Liver (tissue), 8 donors: ENCODE measurements at regions not wholly inside any gene's neighbourhood (a gene's known extent, or its start where the extent isn't known, plus 50 kb on each side); places are given as distances from the start of the nearest gene placed in this dataset.

Source experiments
- DNase-seq: peaks from one replicate; pipeline ENCODE4 v3.0.0-alpha.2; 2017; ENCODE audit warnings: low spot score
- H3K27ac ChIP-seq, 2 donors: one replicate each; pipeline ENCODE4 v1.7.0; 2013; ENCODE audit warnings: inconsistent platforms in 2 of 2, low read length in 2 of 2, control low read depth in 1 of 2, low read depth in 1 of 2, mild to moderate bottlenecking in 1 of 2
- H3K27me3 ChIP-seq, 4 donors: one replicate each; pipeline versions ENCODE4 v1.6.1 to v1.7.0; 2013; ENCODE audit warnings: low read length in 3 of 4, inconsistent platforms in 1 of 4, mild to moderate bottlenecking in 1 of 4, moderate library complexity in 1 of 4; ENCODE audit not compliant: control insufficient read depth in 4 of 4, insufficient read depth in 4 of 4
- H3K36me3 ChIP-seq, 4 donors: one replicate each; pipeline versions ENCODE4 v1.6.1 to v1.7.0; 2013; ENCODE audit warnings: low read length in 3 of 4, mild to moderate bottlenecking in 3 of 4, low read depth in 1 of 4, moderate library complexity in 1 of 4; ENCODE audit not compliant: control insufficient read depth in 4 of 4, insufficient read depth in 3 of 4
- H3K4me1 ChIP-seq, 4 donors: one replicate each; pipeline versions ENCODE4 v1.6.1 to v1.7.0; 2013; ENCODE audit warnings: low read length in 3 of 4, mild to moderate bottlenecking in 3 of 4, moderate library complexity in 1 of 4; ENCODE audit not compliant: control insufficient read depth in 4 of 4, insufficient read depth in 4 of 4
- H3K4me3 ChIP-seq, 3 donors: one replicate each; pipeline versions ENCODE4 v1.6.1 to v1.7.0; 2013; ENCODE audit warnings: low read length in 3 of 3, control low read depth in 1 of 3, low read depth in 1 of 3, mild to moderate bottlenecking in 1 of 3
- H3K9ac ChIP-seq, 2 donors: one replicate each; pipeline ENCODE4 v1.7.0; 2013; ENCODE audit warnings: low read length in 2 of 2, mild to moderate bottlenecking in 2 of 2, moderate library complexity in 2 of 2, control low read depth in 1 of 2, low read depth in 1 of 2
- H3K9me3 ChIP-seq, 4 donors: one replicate each; pipeline versions ENCODE4 v1.6.1 to v1.7.0; 2013; ENCODE audit warnings: low read length in 3 of 4; ENCODE audit not compliant: control insufficient read depth in 4 of 4
- EGR1 ChIP-seq, 2 donors: IDR thresholded peaks; 2 replicates each; pipeline ENCODE4 v1.6.1; 2016 to 2018; ENCODE audit warnings: antibody characterized with exemption in 2 of 2, low read depth in 2 of 2
- FOXA1 ChIP-seq: IDR thresholded peaks from 2 replicates; pipeline ENCODE4 v1.6.1; 2016; ENCODE audit warnings: antibody characterized with exemption
- FOXA2 ChIP-seq: IDR thresholded peaks from 2 replicates; pipeline ENCODE4 v1.6.1; 2016; ENCODE audit warnings: antibody characterized with exemption
- GABPA ChIP-seq, 2 donors: IDR thresholded peaks in 1 of 2; conservative IDR thresholded peaks in 1 of 2; 2 replicates each; pipeline ENCODE4 v1.6.1; 2016; ENCODE audit warnings: antibody characterized with exemption in 2 of 2, mild to moderate bottlenecking in 1 of 2, moderate library complexity in 1 of 2
- HNF4A ChIP-seq, 2 donors: conservative IDR thresholded peaks; 2 replicates each; pipeline ENCODE4 v1.6.1; 2016; ENCODE audit warnings: antibody characterized with exemption in 2 of 2, mild to moderate bottlenecking in 2 of 2
- HNF4G ChIP-seq: IDR thresholded peaks from 2 replicates; pipeline ENCODE4 v1.6.1; 2016; ENCODE audit warnings: antibody characterized with exemption
- JUND ChIP-seq, 2 donors: IDR thresholded peaks; 2 replicates each; pipeline ENCODE4 v1.6.1; 2016; ENCODE audit warnings: antibody characterized with exemption in 2 of 2
- RAD21 ChIP-seq, 2 donors: IDR thresholded peaks; 2 replicates each; pipeline ENCODE4 v1.6.1; 2016; ENCODE audit warnings: antibody characterized with exemption in 2 of 2, mild to moderate bottlenecking in 2 of 2
- TAF1 ChIP-seq: conservative IDR thresholded peaks from 2 replicates; pipeline ENCODE4 v1.6.1; 2016; ENCODE audit warnings: antibody characterized with exemption, mild to moderate bottlenecking
- YY1 ChIP-seq: IDR thresholded peaks from 2 replicates; pipeline ENCODE4 v1.6.1; 2016; ENCODE audit warnings: antibody characterized with exemption, mild to moderate bottlenecking
- WGBS: extraction: QIAGEN DNeasy Blood & Tissue Kit; methylation state at CpG from one replicate; pipeline ENCODE4 v1.1.7; 2013; 5-methylcytosine and 5-hydroxymethylcytosine counted together
- TF ChIP-seq, protein P1 (sequence below): fragments of 150-350 bp; IDR thresholded peaks from 2 replicates; pipeline ENCODE4 v1.5.1; 2017; ENCODE audit warnings: improper control_type of control experiment, low read depth, low read length; ENCODE audit not compliant: missing input control
- TF ChIP-seq, protein P2 (sequence below): IDR thresholded peaks from 2 replicates; pipeline ENCODE4 v1.6.1; 2016; ENCODE audit warnings: antibody characterized with exemption, mild to moderate bottlenecking
- TF ChIP-seq, protein P3 (sequence below): IDR thresholded peaks from 2 replicates; pipeline ENCODE4 v1.6.1; 2016; ENCODE audit warnings: antibody characterized with exemption
- donor health status: healthy.
- donor health status: healthy.
- donor health status: healthy.
- donor health status: healthy.
- donor health status: healthy.

DNA sequence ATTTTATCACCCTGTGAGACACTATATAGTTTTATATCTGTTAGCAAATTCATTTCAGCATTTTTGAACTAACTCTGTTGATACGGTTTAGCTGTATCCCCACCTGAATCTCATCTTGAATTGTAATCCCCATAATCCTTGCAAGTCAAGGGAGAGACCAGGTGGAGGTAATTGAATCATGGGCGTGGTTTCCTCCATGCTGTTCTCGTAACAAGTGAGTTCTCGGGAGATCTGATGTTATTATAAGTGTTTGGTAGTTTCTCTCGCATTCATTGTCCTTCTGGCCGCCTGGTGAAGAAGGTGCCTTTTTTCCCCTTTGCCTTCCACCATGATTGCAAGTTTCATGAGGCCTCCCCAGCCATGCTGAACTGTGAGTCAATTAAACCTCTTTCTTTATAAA is 53.2 kb upstream of the TMC3 start:
- no peak overlapping the region for H3K4me3 ChIP-seq
- no peaks in the 10 kb centered on the region for H3K4me1 ChIP-seq
- H3K27ac ChIP-seq, result no peak overlapping the region
- no peaks in the 10 kb centered on the region for H3K9me3 ChIP-seq
- no peak for TF ChIP-seq RAD21 (IDR thresholded peaks at IDR 0.05)
- TF ChIP-seq GABPA (IDR thresholded peaks at IDR 0.05 in 1 of 2, conservative IDR thresholded peaks at IDR 0.05 in 1 of 2), result no peak
- TF ChIP-seq HNF4A (conservative IDR thresholded peaks at IDR 0.05), result no peak
- TF ChIP-seq JUND (IDR thresholded peaks at IDR 0.05), result no peak
- TF ChIP-seq FOXA1, result no peak
- no peak for TF ChIP-seq YY1
- no peaks in the 10 kb centered on the region for H3K27me3 ChIP-seq
- WGBS, result 87% methylated on average over 6 of the region's 6 CpGs
- H3K36me3 ChIP-seq, result no peaks in the 10 kb centered on the region
- no peak overlapping the region for H3K9ac ChIP-seq
- no peak for DNase-seq

DNA sequence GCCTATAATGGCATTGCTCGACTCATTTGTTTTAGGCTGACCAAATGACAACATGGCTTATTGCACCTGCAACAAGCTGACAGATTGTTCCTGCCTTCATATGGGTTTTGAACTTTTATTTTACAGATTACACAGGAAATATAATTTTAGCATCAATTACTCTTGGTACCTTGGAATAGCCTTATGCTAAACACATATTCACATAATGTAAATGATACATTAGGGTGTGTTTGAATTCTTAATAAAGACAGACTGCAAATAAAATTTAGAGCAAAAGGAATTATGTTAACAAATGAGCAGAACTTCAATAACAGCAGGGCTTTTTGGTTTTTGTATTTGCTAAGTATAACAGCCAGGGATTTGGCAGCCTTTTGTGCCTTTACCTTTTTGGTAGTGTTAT is 51.9 kb upstream of the TMC3 start:
- DNase-seq, result no peak
- Histone ChIP-seq H3K9me3 (no peaks in the 10 kb centered on the region), H3K4me1 (no peaks in the 10 kb centered on the region), H3K4me3 (no peak overlapping the region), H3K27ac (no peak overlapping the region), H3K36me3 (no peaks in the 10 kb centered on the region), H3K9ac (no peak overlapping the region), H3K27me3 (no peaks in the 10 kb centered on the region)
- 91% methylated on average over 1 of the region's 1 CpG for WGBS
- TF ChIP-seq HNF4G (no peak), RAD21 (IDR thresholded peaks at IDR 0.05) (no peak), FOXA2 (no peak), TAF1 (no peak), EGR1 (IDR thresholded peaks at IDR 0.05; ENCODE audit: low read depth in 2 of 2) (no peak)
- TF ChIP-seq, protein P1, sequence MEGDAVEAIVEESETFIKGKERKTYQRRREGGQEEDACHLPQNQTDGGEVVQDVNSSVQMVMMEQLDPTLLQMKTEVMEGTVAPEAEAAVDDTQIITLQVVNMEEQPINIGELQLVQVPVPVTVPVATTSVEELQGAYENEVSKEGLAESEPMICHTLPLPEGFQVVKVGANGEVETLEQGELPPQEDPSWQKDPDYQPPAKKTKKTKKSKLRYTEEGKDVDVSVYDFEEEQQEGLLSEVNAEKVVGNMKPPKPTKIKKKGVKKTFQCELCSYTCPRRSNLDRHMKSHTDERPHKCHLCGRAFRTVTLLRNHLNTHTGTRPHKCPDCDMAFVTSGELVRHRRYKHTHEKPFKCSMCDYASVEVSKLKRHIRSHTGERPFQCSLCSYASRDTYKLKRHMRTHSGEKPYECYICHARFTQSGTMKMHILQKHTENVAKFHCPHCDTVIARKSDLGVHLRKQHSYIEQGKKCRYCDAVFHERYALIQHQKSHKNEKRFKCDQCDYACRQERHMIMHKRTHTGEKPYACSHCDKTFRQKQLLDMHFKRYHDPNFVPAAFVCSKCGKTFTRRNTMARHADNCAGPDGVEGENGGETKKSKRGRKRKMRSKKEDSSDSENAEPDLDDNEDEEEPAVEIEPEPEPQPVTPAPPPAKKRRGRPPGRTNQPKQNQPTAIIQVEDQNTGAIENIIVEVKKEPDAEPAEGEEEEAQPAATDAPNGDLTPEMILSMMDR, result no peak
- TF ChIP-seq, protein P2, sequence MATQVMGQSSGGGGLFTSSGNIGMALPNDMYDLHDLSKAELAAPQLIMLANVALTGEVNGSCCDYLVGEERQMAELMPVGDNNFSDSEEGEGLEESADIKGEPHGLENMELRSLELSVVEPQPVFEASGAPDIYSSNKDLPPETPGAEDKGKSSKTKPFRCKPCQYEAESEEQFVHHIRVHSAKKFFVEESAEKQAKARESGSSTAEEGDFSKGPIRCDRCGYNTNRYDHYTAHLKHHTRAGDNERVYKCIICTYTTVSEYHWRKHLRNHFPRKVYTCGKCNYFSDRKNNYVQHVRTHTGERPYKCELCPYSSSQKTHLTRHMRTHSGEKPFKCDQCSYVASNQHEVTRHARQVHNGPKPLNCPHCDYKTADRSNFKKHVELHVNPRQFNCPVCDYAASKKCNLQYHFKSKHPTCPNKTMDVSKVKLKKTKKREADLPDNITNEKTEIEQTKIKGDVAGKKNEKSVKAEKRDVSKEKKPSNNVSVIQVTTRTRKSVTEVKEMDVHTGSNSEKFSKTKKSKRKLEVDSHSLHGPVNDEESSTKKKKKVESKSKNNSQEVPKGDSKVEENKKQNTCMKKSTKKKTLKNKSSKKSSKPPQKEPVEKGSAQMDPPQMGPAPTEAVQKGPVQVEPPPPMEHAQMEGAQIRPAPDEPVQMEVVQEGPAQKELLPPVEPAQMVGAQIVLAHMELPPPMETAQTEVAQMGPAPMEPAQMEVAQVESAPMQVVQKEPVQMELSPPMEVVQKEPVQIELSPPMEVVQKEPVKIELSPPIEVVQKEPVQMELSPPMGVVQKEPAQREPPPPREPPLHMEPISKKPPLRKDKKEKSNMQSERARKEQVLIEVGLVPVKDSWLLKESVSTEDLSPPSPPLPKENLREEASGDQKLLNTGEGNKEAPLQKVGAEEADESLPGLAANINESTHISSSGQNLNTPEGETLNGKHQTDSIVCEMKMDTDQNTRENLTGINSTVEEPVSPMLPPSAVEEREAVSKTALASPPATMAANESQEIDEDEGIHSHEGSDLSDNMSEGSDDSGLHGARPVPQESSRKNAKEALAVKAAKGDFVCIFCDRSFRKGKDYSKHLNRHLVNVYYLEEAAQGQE, result no peak
- TF ChIP-seq, protein P3, sequence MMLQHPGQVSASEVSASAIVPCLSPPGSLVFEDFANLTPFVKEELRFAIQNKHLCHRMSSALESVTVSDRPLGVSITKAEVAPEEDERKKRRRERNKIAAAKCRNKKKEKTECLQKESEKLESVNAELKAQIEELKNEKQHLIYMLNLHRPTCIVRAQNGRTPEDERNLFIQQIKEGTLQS, result no peak
